Coronary artery (tissue), 2 donors: ENCODE measurements at regions not wholly inside any gene's neighbourhood (a gene's known extent, or its start where the extent isn't known, plus 50 kb on each side); places are given as distances from the start of the nearest gene placed in this dataset.

Source experiments
- DNase-seq: peaks from one replicate; pipeline ENCODE4 v3.0.0-alpha.2; 2017; ENCODE audit warnings: low spot score
- H3K27ac ChIP-seq, 2 donors: fragments of 200-600 bp; sonication (generic); one replicate each; pipeline ENCODE4 v1.5.1; 2016 to 2019
- H3K4me3 ChIP-seq: fragments of 200-600 bp; sonication (generic); 2 replicates; pipeline ENCODE4 v1.5.1; 2016; ENCODE audit warnings: mild to moderate bottlenecking, moderate library complexity
- CTCF ChIP-seq: fragments of 200-600 bp; sonication (generic); IDR thresholded peaks from one replicate; pipeline ENCODE4 v1.5.1; 2019; ENCODE audit warnings: antibody characterized with exemption

GRCh38 chr1:56339786-56340465 lies 239.4 kb downstream of the PLPP3 start:
- Histone ChIP-seq H3K27ac (no peak overlapping the region), H3K4me3 (no peak overlapping the region)
- no peak for TF ChIP-seq CTCF
- no peak for DNase-seq

GRCh38 chr1:56339093-56339492 lies 240.3 kb downstream of the PLPP3 start:
- DNase-seq: no peak
- TF ChIP-seq CTCF: no peak
- Histone ChIP-seq H3K27ac (no peak overlapping the region), H3K4me3 (no peak overlapping the region)

- no peak for DNase-seq
- no peak for TF ChIP-seq CTCF
- no peak overlapping the region for H3K27ac ChIP-seq
Measured at GRCh38 chr1:56336982-56337381, 242.4 kb downstream of the PLPP3 start.

GRCh38 chr1:56335394-56335793 lies 244.0 kb downstream of the PLPP3 start:
- Histone ChIP-seq H3K27ac (no peak overlapping the region), H3K4me3 (no peak overlapping the region)
- no peak for DNase-seq
- no peak for TF ChIP-seq CTCF

More at GRCh38 chr1:56336982-56337381, 242.4 kb downstream of the PLPP3 start:
- no peak overlapping the region for H3K4me3 ChIP-seq

- Histone ChIP-seq H3K27ac (no peak overlapping the region), H3K4me3 (no peak overlapping the region)
- TF ChIP-seq CTCF: no peak
- DNase-seq: no peak
Measured at GRCh38 chr1:56334047-56334446, 245.3 kb downstream of the PLPP3 start.

GRCh38 chr1:56333461-56333860 lies 245.9 kb downstream of the PLPP3 start:
- Histone ChIP-seq H3K27ac (no peak overlapping the region), H3K4me3 (no peak overlapping the region)
- TF ChIP-seq CTCF: no peak
- DNase-seq: no peak

GRCh38 chr1:56331892-56332567 lies 247.3 kb downstream of the PLPP3 start:
- no peak for DNase-seq
- no peak for TF ChIP-seq CTCF
- H3K27ac ChIP-seq: no peak overlapping the region
- no peak overlapping the region for H3K4me3 ChIP-seq
